ENCODE measurements at regions not wholly inside any gene's neighbourhood (a gene's known extent, or its start where the extent isn't known, plus 50 kb on each side); places are given as distances from the start of the nearest gene placed in this dataset.
A peak's percentile ranks its signal among the peaks of the same experiment; 100 is the strongest.

- Histone ChIP-seq H3K36me3 (no peaks in the 10 kb centered on the region), H3K4me1 (no peaks in the 10 kb centered on the region), H3K4me3 (no peak overlapping the region), H3K9me3 (no peaks in the 10 kb centered on the region), H3K27ac (no peak overlapping the region), H3K27me3 (no peaks in the 10 kb centered on the region)
- intact Hi-C loops (cut with DNase I; ENCODE audit: low total_unique reads) = no loop called here
- DNase-seq = no peak
- TF ChIP-seq, protein P1, sequence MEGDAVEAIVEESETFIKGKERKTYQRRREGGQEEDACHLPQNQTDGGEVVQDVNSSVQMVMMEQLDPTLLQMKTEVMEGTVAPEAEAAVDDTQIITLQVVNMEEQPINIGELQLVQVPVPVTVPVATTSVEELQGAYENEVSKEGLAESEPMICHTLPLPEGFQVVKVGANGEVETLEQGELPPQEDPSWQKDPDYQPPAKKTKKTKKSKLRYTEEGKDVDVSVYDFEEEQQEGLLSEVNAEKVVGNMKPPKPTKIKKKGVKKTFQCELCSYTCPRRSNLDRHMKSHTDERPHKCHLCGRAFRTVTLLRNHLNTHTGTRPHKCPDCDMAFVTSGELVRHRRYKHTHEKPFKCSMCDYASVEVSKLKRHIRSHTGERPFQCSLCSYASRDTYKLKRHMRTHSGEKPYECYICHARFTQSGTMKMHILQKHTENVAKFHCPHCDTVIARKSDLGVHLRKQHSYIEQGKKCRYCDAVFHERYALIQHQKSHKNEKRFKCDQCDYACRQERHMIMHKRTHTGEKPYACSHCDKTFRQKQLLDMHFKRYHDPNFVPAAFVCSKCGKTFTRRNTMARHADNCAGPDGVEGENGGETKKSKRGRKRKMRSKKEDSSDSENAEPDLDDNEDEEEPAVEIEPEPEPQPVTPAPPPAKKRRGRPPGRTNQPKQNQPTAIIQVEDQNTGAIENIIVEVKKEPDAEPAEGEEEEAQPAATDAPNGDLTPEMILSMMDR (IDR thresholded peaks at IDR 0.05) = no peak
Measured at GRCh38 chr7:47702080-47702479, 120.2 kb upstream of the TNS3 start.

DNA sequence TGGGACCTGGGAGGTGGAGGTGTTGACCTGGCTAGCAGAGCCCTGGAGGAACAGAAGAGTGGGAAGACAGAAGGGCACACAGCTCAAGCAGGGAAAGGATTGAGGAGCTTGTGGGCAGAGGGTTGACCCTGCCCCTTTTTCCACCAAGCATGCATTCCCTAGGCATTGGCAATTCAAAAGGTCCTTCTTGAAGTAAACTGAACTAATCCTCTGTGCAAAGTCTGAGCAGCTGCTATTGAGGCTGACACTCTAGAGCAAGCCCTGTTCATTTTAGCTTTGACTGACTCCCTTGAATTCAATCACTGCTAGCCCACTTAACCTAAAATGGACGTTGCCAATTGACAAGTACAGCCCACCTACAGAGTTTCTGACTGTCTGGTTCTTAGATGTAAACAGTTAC, 116.5 kb upstream of the TNS3 start:
- Histone ChIP-seq H3K36me3 (no peaks in the 10 kb centered on the region), H3K27ac (no peak overlapping the region), H3K4me1 (peaks cover 0 to 6% (median under 1%) of the 10 kb centered on the region in 4 donors), H3K27me3 (no peaks in the 10 kb centered on the region), H3K4me3 (no peak overlapping the region), H3K9me3 (no peaks in the 10 kb centered on the region)
- intact Hi-C loops (cut with DNase I; ENCODE audit: low total_unique reads) = no loop called here
- no peak for DNase-seq
- TF ChIP-seq, protein P1 (IDR thresholded peaks at IDR 0.05) = no peak

GRCh38 chr7:47697543-47697942, 115.6 kb upstream of the TNS3 start:
- Histone ChIP-seq H3K4me1 (peaks cover 0 to 14% (median 4%) of the 10 kb centered on the region in 4 donors), H3K4me3 (no peak overlapping the region), H3K9me3 (no peaks in the 10 kb centered on the region), H3K27me3 (no peaks in the 10 kb centered on the region), H3K36me3 (no peaks in the 10 kb centered on the region), H3K27ac (no peak overlapping the region)
- DNase-seq = no peak
- intact Hi-C loops (cut with DNase I; ENCODE audit: low total_unique reads) = no loop called here
- TF ChIP-seq, protein P1 (IDR thresholded peaks at IDR 0.05) = no peak

DNA sequence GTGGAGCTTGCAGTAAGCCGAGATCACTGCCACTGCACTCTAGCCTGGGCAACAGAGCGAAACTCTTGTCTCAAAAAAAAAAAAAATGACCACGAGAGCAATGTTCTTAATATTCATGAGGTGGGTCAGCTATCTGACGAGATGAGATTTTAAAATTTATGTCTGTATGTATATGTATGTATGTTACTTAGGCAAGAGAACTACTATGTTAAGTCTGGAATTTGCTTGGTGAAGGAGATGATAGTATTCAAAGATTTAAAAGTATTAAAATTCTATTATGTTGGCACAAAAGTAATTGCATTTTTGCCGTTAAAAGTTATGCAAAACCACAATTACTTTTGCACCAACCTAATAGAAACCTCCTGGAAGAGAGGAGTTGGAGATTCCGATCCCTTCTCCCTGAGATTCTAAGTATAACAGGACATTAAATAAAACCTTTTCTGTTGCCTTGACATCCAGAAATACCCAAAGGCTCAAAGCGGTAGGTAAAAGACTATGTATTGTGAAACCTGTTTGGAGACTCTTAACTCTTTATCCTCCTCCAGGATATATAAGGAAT, 114.3 kb upstream of the TNS3 start:
- TF ChIP-seq, protein P1 (IDR thresholded peaks at IDR 0.05) = no peak
- H3K27me3 ChIP-seq = no peaks in the 10 kb centered on the region
- intact Hi-C loops (cut with DNase I; ENCODE audit: low total_unique reads) = no loop called here
- no peak overlapping the region for H3K4me3 ChIP-seq
- peaks cover 0 to 27% (median 10%) of the 10 kb centered on the region in 4 donors for H3K4me1 ChIP-seq
- DNase-seq = no peak
- no peaks in the 10 kb centered on the region for H3K9me3 ChIP-seq
- no peak overlapping the region for H3K27ac ChIP-seq
- no peaks in the 10 kb centered on the region for H3K36me3 ChIP-seq

- H3K27me3 ChIP-seq = no peaks in the 10 kb centered on the region
- peak overlapping the region; percentile 77 to 83 for H3K27ac ChIP-seq
- no peak for DNase-seq
- intact Hi-C loops (cut with DNase I; ENCODE audit: low total_unique reads) = no loop called here
- no peaks in the 10 kb centered on the region for H3K9me3 ChIP-seq
- peaks cover 0 to 48% (median 18%) of the 10 kb centered on the region in 4 donors for H3K4me1 ChIP-seq
- H3K4me3 ChIP-seq = no peak overlapping the region
- TF ChIP-seq, protein P1 (IDR thresholded peaks at IDR 0.05) = no peak
- H3K36me3 ChIP-seq = no peaks in the 10 kb centered on the region
Measured at GRCh38 chr7:47693216-47693615, 111.3 kb upstream of the TNS3 start.

DNA sequence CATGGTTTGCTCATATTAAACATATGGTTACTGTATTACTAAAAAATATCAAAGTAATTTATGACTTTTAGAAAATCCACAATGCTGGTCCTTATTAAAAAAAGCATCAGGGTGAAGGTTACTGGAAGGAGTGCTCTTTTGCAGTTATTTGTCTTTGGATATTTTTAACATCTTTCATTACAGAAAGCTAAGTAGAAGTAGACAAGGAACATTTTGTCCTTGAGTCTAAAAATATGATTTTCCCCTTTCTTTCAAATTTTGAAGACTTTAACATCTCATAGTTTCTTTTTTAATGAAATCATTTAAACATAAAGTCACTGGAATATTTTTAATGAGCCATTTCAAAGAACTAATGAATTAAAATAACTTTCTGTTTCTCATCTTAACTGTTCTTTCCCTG, 110.1 kb upstream of the TNS3 start:
- no peaks in the 10 kb centered on the region for H3K36me3 ChIP-seq
- intact Hi-C loops (cut with DNase I; ENCODE audit: low total_unique reads) = no loop called here
- peaks cover 0 to 48% (median 18%) of the 10 kb centered on the region in 4 donors for H3K4me1 ChIP-seq
- H3K9me3 ChIP-seq = no peaks in the 10 kb centered on the region
- DNase-seq = no peak
- TF ChIP-seq, protein P1 (IDR thresholded peaks at IDR 0.05) = no peak
- H3K27ac ChIP-seq = peak overlapping the region; percentile 77 to 83
- H3K4me3 ChIP-seq = no peak overlapping the region
- H3K27me3 ChIP-seq = no peaks in the 10 kb centered on the region
